Eye (tissue), 1 donor: ENCODE measurements at regions not wholly inside any gene's neighbourhood (a gene's known extent, or its start where the extent isn't known, plus 50 kb on each side); places are given as distances from the start of the nearest gene placed in this dataset.
"Not testable (repeated sequence)": the region's sequence is repeated elsewhere in the genome, so short reads cannot be mapped to it uniquely, and the experiment has no call there.

ENCODE experiments used
- DNase-seq: peaks from one replicate; pipeline ENCODE4 v3.0.0-alpha.2; 2015

DNA sequence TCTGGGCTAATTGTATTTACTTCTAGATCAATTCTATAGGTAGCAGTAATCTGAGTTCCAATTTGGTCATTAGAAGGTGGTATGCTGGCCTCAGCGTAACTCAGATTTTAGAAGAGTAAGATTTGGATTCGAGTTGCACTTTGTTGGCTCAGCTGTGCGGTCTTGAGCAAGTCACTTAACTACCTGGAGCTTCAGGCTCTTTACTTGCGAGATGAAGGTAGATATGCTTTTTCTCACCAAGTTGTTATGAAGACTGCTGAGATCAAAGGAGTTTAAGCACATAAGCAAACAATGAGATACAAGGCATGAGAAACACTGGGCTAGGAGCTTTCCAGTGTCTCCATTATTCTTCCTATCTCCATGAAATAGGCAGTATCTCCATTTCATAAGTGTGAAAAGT is 133.8 kb upstream of the RANBP3L start:
- DNase-seq, result no peak

GRCh38 chr5:36436306-36436705 is 134.6 kb upstream of the RANBP3L start:
- no peak for DNase-seq

DNA sequence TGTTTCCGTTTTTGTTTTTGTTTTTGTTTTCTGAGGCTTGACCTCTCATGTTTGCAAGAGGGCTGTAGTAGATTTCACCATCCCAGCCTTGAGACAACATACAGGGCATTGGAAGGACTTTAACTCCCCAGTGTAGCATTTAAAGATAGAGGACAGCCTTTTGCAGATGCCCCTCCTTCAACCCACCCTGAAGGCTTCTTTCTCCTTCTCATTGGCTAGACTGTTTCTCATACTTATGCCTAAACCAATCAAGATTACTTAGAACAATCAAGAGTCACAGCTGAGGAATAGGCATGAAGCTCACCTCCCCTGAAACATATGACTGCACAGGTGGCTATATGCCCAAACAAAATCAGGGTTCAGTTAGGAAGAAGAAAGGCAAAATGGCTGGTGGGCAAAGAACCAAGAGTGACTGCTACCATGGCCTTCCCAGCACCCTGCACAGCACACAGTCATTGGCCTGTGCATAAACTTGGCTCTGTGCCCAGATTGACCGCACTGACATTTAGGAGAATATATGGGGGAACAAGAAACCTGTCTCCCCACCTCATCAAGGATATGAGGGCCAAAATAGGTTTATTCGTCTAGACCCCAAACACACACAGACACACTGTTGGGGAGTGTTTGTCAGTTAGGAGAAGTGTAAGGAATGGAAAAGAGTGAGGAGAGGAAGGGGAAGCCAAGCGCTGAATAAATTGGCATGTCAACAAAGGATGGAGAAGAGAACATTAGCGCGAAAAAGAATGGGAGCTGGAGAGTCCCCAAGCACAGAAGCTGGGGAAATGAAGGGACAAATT is 137.3 kb upstream of the RANBP3L start:
- no peak for DNase-seq

DNA sequence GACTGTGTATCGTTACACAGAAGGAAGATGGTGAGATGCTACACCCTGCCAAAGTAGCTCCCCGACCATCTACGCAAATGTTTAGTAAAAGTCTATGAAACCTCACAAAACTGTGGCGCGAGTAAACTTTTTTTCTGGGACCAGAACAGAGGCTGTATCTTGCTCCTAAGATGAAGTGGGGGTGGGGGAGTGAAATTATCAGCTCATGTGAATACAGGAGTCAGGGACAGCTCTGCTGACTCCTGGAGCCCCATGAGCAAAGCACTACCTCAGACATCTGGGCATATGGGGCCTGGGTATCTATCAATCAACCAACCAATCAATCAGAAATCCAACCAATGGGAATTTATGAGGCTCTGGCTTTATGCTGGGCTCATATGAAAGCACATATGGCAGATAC is 138.6 kb upstream of the RANBP3L start:
- no peak for DNase-seq

DNA sequence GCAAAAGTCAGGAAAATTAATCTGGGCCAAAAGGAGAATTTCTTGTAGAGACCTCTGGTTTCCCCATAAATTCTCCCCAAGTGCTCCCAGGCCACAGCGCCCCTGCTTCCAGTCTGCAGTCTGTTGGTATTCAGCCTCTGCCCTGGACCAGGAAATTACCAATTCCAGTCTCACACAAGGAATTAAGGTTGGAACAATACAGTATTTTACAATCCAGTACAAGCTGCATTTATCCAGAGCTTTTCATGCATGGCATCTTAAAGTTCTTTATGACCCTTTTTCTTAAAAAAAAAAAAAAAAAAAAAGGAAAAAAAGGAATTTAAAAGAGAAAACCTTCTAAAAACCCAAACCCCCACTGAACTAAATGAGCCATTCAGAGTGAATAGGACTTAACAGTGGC is 139.6 kb upstream of the RANBP3L start:
- DNase-seq, result no peak

DNA sequence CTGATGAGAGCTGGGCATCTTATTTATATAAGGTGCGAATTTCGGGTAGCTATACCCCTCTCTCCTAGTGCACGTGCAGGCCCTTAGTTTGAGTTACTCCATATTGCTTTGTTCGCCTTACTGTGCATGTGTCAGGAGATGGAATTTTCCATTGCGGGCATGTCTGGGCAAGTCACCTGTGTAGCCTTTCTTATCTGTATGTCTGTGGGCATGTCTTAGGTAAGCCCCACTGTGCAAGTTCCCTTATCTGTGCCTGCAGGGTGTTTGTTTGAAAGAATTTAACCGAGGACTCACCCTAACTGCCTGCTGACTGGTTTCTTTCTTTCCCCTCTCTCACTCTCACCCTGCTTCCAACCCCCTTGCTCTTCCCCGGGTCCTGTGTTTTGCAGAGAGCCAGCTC is 140.7 kb upstream of the RANBP3L start:
- no peak for DNase-seq

- DNase-seq, result no peak
Measured at GRCh38 chr5:36442796-36443195, 141.1 kb upstream of the RANBP3L start.

- no peak for DNase-seq
Measured at GRCh38 chr5:36443941-36444340, 142.2 kb upstream of the RANBP3L start.

DNA sequence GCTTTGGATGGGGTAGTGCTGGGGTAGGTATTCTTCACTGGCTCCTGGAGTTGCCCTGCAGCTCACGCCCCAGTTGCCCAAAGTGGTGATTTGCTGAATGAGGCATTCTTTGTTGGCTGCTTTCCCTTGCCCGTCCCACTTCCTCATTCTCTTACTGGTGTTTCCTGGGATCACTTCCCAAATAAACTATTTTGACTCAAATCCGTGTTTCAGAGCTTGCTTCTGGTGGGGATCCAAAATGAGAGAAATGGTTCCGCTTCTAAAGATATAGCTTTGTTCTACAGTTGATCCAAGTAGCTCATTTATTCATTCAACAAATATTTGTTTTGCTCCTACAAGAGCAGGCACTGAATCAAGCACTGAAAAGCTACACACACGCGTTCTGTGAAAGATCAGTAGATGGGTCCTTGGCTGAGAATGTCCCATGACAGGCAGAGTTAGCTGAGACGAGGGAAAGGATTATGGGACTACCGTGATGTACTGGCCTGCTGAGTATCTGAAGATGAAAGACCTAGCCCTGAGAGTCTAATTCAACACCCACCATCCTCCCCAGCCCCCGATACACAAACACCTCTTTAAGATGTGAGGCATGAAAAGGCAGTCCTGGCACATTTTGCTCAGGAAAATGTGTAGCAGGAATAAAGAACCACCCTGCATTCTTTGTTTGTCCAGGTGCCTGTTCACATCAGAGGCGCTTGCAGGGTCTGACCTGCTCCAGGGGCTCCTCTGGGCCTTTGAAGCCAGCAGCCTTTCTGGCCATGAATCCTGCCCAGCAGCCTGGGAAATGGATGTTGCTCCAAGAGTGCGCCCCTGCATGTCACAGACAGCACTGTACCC is 143.1 kb upstream of the RANBP3L start:
- DNase-seq, result no peak

DNA sequence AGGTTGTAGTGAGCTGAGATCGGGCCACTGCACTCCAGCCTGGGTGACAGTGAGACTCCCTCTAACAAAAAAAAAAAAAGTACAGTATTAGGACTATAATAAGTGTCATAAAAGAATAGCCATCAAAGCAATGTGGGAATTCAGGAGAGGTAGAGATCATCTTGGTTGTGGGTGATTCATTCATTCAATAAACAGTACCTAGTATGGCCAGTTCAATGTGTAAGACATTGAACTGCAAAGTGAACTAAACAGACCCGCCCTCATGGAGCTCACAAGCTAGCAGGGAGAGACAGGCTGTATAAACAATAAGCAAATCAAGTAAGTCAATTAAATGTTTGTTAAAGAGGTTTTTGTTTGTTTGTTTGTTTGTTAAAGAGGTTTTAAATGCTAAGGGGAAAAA is 146.1 kb upstream of the RANBP3L start:
- DNase-seq, result no peak

- no peak for DNase-seq
Measured at GRCh38 chr5:36450229-36451014, 148.7 kb upstream of the RANBP3L start.

DNA sequence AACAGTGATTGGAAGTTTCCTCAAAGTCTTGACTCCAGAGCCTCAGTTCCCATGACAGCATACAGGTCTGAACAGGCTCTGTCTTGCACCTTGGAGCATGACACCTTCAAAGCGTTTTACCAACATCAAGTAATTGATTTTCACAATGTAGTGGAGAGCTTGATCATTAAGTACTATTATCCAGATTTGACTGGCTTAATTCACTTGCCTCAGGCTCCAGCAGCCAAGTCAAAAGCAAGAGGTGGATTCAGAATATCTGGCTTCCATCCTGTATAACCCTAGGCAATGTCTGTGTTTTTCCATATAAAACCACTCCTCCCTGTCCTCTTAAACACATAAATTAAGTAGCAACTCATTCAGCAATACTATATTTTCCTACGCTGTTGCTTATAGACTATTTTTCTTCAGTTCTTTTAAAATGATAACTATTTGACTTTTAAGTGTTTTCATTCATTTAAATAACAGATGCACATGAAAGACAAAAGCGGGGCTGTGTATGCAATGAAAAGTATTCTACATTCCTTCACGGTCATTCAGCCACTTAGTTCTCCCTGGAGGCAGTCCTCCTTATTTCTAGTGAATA is 150.8 kb upstream of the RANBP3L start:
- DNase-seq, result peak; percentile 36

DNA sequence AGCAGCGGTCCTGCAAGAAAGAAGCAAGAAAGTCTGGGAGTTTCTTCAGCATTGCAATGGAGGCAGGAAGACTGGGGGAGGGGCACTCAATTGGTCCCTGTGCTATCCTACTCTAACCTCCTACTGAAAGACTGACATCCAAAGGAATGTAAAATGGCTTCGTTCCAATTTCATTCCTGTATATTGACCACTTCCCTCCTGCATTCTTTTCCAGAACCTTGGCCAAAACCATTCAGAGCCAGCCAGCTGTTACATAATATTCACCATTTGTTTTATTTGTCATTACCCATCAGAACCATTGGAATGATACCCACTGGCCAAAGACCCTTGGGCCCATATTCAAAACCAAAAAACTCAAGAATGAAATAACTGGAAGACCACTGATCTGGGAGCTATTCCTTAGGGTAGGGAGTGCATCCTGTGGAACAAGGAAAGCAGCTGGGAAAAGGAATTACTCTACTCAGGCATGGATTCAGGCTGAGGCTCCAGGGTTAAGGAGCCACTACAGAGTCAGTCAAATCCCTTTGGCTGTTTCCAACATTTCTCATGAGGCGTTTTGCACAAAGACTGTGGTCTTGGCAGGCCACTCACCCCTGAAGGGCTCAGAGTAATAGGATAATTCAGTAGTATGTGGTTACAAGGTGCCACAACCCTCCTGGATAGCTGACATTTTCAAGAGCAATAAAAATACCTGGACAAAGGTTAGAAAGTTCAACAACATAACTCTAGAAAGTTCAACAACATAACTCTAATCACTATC is 148.7 kb upstream of the SLC1A3 start:
- no peak for DNase-seq

GRCh38 chr5:36458746-36459145 is 147.7 kb upstream of the SLC1A3 start:
- no peak for DNase-seq

GRCh38 chr5:36459176-36460135 is 146.9 kb upstream of the SLC1A3 start:
- no peak for DNase-seq

DNA sequence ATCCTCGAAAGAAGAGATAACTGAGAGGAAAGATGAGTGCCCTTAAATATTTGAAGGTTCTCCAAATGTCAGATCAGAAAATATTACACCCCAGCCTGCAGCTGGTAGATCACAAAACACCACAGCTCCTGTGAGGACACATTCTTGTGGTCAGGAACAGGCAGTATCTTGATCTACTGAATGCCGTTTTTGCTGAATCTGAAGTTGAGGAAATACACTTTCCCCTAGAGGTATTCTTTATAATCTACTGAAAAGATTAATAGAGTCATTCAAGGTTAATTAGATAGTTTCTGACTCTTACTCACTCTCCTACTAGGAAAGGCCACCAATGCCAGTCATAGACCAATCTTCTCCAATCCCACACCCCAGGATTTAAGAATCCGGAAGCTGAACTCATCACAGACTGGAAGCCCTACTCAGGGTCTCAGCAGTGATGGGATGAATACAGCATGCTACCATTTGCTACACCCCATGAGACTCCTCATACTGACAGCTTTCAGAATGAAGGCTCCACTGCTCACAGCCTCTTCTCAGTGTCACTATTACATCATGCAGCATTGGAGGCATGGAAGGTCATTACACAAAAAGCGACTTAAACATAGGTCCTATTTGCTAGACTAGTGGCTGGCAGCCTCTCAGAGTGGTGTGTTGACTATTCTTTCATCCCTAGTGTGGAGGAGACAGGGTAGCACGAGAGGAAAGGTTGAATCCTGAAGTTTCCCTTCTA is 143.9 kb upstream of the SLC1A3 start:
- DNase-seq, result no peak

DNA sequence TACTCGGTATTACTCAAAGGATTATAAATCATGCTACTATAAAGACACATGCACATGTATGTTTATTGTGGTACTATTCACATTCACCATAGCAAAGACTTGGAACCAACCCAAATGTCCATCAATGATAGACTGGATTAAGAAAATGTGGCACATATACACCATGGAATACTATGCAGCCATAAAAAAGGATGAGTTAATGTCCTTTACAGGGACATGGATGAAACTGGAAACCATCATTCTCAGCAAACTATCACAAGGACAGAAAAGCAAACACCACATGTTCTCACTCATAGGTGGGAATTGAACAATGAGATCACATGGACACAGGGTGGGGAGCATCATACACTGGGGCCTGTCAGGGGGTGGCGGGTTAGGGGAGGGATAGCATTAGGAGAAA is 130.5 kb upstream of the SLC1A3 start:
- not testable (repeated sequence) for DNase-seq

GRCh38 chr5:36478646-36479317 is 127.6 kb upstream of the SLC1A3 start:
- DNase-seq, result no peak

DNA sequence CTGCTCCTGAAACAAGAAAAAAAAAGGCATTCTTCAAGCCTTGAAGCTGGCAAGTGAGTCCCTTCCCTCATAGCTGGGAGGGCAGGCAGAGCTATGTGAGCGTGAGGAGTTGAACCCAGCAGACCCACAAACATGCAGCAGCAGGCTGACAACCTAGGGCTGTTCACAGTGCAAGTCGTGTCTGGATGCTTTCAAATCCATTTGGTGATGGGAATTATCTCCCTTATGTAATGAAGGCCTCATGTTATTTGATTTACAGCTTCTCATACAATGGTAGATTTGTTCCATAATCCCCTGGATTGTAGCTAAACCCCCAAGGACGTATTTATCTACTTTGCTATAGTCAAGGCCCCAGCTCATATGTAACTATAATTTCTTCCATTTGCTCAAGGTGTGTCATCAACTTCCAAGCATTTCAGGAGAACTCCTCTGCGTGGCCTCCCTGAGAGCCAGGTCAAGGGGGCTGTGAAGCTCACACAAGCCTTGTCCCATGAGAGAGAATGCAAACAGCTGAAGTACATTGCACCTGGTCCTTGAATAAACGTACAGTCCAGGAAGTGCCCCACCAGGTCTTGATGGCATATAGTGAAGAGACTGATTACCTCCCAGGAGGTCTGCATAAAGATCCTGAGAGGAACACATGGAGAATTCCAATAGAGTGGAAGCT is 124.8 kb upstream of the SLC1A3 start:
- no peak for DNase-seq
